Esophagus muscularis mucosa (tissue), 4 donors: ENCODE measurements at regions not wholly inside any gene's neighbourhood (a gene's known extent, or its start where the extent isn't known, plus 50 kb on each side); places are given as distances from the start of the nearest gene placed in this dataset.

Experiments used
- DNase-seq: peaks from one replicate; pipeline ENCODE4 v3.0.0-alpha.2; 2017; ENCODE audit errors: extremely low spot score
- H3K27ac ChIP-seq, 4 donors: fragments of 200-600 bp; sonication (generic); replicated peaks in 1 of 4; 1 replicate in 3 of 4; 2 replicates in 1 of 4; pipeline ENCODE4 v1.5.1; 2016 to 2019; ENCODE audit warnings: mild to moderate bottlenecking in 1 of 4
- H3K27me3 ChIP-seq, 4 donors: fragments of 200-600 bp; sonication (generic); one replicate each; pipeline versions ENCODE4 v1.5.1 to v1.6.0; 2016 to 2019
- H3K36me3 ChIP-seq, 4 donors: fragments of 200-600 bp; sonication (generic); one replicate each; pipeline ENCODE4 v1.5.1; 2016 to 2019
- H3K4me1 ChIP-seq, 4 donors: fragments of 200-600 bp; sonication (generic); one replicate each; pipeline ENCODE4 v1.5.1; 2016 to 2019
- H3K4me3 ChIP-seq, 4 donors: fragments of 200-600 bp; sonication (generic); 1 replicate in 2 of 4; 2 replicates in 2 of 4; pipeline ENCODE4 v1.5.1; 2016 to 2019; ENCODE audit warnings: mild to moderate bottlenecking in 4 of 4, moderate library complexity in 1 of 4
- H3K9me3 ChIP-seq, 4 donors: fragments of 200-600 bp; sonication (generic); 1 replicate in 3 of 4; 2 replicates in 1 of 4; pipeline ENCODE4 v1.5.1; 2016 to 2019
- EP300 ChIP-seq: sonication (generic); formaldehyde crosslinking; IDR thresholded peaks from one replicate; pipeline ENCODE4 v1.6.1; 2017; ENCODE audit warnings: antibody characterized with exemption
- POLR2A ChIP-seq: fragments of 450-650 bp; IDR thresholded peaks from one replicate; pipeline ENCODE4 v1.6.1; 2017; ENCODE audit warnings: antibody characterized with exemption, moderate library complexity, mild to moderate bottlenecking, low read depth
- POLR2AphosphoS5 ChIP-seq, 2 donors: sonication (generic); formaldehyde crosslinking; IDR thresholded peaks; one replicate each; pipeline ENCODE4 v1.6.1; 2017; ENCODE audit warnings: antibody characterized with exemption in 2 of 2
- WGBS: methylation state at CpG from one replicate; pipeline ENCODE4 v1.1.5; 2018; 5-methylcytosine and 5-hydroxymethylcytosine counted together
- intact Hi-C: fragments of 100-400 bp; cut with DNase I; formaldehyde crosslinking; loops from one replicate; pipeline ENCODE4 v1.15.1; 2023
- TF ChIP-seq, protein P1 (sequence below), 3 experiments: fragments of 200-600 bp in 2 of 3; fragments of 450-650 bp in 1 of 3; sonication (generic) in 2 of 3; IDR thresholded peaks; one replicate each; pipeline ENCODE4 v1.5.1; 2017 to 2019; ENCODE audit warnings: antibody characterized with exemption in 3 of 3, mild to moderate bottlenecking in 2 of 3, moderate library complexity in 1 of 3

GRCh38 chr16:79390481-79391051, 210.0 kb downstream of the MAF start:
- no peak overlapping the region for H3K27ac ChIP-seq
- no peaks in the 10 kb centered on the region for H3K9me3 ChIP-seq
- no peaks in the 10 kb centered on the region for H3K27me3 ChIP-seq
- H3K4me1 ChIP-seq = peaks cover 0 to 8% (median 4%) of the 10 kb centered on the region in 4 donors
- H3K36me3 ChIP-seq = no peaks in the 10 kb centered on the region
- intact Hi-C loops = no loop called here
- no peak overlapping the region for H3K4me3 ChIP-seq
- no peak for DNase-seq
- 74% methylated on average over 9 of the region's 9 CpGs for WGBS
- TF ChIP-seq EP300 = no peak
- TF ChIP-seq, protein P1, sequence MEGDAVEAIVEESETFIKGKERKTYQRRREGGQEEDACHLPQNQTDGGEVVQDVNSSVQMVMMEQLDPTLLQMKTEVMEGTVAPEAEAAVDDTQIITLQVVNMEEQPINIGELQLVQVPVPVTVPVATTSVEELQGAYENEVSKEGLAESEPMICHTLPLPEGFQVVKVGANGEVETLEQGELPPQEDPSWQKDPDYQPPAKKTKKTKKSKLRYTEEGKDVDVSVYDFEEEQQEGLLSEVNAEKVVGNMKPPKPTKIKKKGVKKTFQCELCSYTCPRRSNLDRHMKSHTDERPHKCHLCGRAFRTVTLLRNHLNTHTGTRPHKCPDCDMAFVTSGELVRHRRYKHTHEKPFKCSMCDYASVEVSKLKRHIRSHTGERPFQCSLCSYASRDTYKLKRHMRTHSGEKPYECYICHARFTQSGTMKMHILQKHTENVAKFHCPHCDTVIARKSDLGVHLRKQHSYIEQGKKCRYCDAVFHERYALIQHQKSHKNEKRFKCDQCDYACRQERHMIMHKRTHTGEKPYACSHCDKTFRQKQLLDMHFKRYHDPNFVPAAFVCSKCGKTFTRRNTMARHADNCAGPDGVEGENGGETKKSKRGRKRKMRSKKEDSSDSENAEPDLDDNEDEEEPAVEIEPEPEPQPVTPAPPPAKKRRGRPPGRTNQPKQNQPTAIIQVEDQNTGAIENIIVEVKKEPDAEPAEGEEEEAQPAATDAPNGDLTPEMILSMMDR (IDR thresholded peaks at IDR 0.05) = no peak
- no peak for TF ChIP-seq POLR2A
- no peak for TF ChIP-seq POLR2AphosphoS5 (IDR thresholded peaks at IDR 0.05)

GRCh38 chr16:79388396-79388795, 212.1 kb downstream of the MAF start:
- H3K27ac ChIP-seq = no peak overlapping the region
- H3K27me3 ChIP-seq = no peaks in the 10 kb centered on the region
- DNase-seq = no peak
- no peaks in the 10 kb centered on the region for H3K9me3 ChIP-seq
- H3K4me3 ChIP-seq = no peak overlapping the region
- TF ChIP-seq, protein P1 (IDR thresholded peaks at IDR 0.05) = no peak
- TF ChIP-seq EP300 = no peak
- no peak for TF ChIP-seq POLR2AphosphoS5 (IDR thresholded peaks at IDR 0.05)
- no peak for TF ChIP-seq POLR2A
- intact Hi-C loops = no loop called here
- 93% methylated on average over 1 of the region's 1 CpG for WGBS
- H3K36me3 ChIP-seq = no peaks in the 10 kb centered on the region
- peaks cover 0 to 4% (median under 1%) of the 10 kb centered on the region in 4 donors for H3K4me1 ChIP-seq

- no peaks in the 10 kb centered on the region for H3K9me3 ChIP-seq
- H3K27ac ChIP-seq = no peak overlapping the region
- WGBS = 100% methylated on average over 7 of the region's 7 CpGs
- H3K4me3 ChIP-seq = no peak overlapping the region
- intact Hi-C loops = no loop called here
- no peaks in the 10 kb centered on the region for H3K27me3 ChIP-seq
- no peak for DNase-seq
- H3K4me1 ChIP-seq = no peaks in the 10 kb centered on the region
- no peaks in the 10 kb centered on the region for H3K36me3 ChIP-seq
- no peak for TF ChIP-seq EP300
- TF ChIP-seq, protein P1 (IDR thresholded peaks at IDR 0.05) = no peak
- TF ChIP-seq POLR2AphosphoS5 (IDR thresholded peaks at IDR 0.05) = no peak
- TF ChIP-seq POLR2A = no peak
These were observed 214.2 kb downstream of the MAF start for GRCh38 chr16:79386299-79386698.

DNA sequence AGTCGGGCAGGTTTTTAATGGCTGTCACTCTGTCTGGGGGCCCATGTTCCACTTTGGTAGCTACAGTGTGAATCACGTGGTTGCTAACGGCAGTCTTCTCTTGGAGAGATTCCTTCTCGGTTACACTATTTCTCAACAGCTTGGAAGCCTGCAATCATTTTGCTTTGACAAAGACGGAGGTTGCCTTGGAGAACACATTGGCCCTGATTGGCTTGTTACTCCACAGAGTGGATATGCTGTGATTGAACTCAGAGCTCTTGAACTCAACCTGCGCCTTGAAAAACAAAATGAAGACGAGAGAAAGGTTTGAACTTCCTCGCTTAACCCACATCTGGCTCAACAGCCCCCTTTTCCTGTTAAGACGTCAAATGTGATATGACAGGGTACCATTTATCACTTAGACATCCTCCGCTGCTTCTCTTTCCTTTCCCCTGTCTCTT, 218.9 kb downstream of the MAF start:
- TF ChIP-seq EP300 = no peak
- TF ChIP-seq, protein P1 (IDR thresholded peaks at IDR 0.05) = no peak
- TF ChIP-seq POLR2AphosphoS5 (IDR thresholded peaks at IDR 0.05) = no peak
- TF ChIP-seq POLR2A = no peak
- no peaks in the 10 kb centered on the region for H3K36me3 ChIP-seq
- peaks cover 0 to 11% (median 0%) of the 10 kb centered on the region in 4 donors for H3K27me3 ChIP-seq
- 32% methylated on average over 10 of the region's 10 CpGs for WGBS
- H3K27ac ChIP-seq = no peak overlapping the region
- no peaks in the 10 kb centered on the region for H3K9me3 ChIP-seq
- H3K4me3 ChIP-seq = no peak overlapping the region
- no peak for DNase-seq
- no peaks in the 10 kb centered on the region for H3K4me1 ChIP-seq
- intact Hi-C loops = no loop called here

DNA sequence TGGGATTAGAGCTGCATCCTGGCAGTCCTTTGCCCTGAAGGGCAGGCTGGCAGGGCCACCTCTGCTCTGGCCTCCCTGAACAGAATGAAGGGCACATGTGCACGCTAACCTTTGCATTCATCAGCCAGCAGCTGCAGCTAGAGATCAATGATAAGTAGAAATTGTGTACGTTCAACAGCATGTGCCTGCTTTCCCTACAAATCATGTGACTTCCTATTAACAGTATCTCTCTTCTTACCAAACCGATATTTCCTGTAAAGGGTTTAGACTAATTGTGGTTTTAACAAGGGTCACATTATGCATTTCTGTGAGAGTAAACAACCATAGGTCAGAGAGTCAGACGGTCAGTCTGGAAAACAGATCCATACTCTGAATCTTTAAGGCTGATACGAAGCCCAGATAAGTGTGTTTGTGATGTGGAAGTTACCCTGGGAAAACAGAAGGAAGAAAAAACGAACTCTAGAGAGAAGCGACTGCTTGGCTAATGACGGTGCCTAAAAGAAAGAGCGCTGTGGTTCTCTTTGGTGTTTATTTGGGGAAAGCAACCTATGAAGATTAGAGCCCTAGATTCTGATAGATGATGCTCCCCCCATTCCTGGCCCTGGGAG, 219.4 kb downstream of the MAF start:
- Histone ChIP-seq H3K27ac (no peak overlapping the region), H3K4me1 (no peaks in the 10 kb centered on the region), H3K36me3 (no peaks in the 10 kb centered on the region), H3K27me3 (peaks cover 0 to 11% (median 0%) of the 10 kb centered on the region in 4 donors), H3K4me3 (no peak overlapping the region), H3K9me3 (no peaks in the 10 kb centered on the region)
- TF ChIP-seq, protein P1 (IDR thresholded peaks at IDR 0.05) = no peak
- TF ChIP-seq POLR2A = no peak
- TF ChIP-seq POLR2AphosphoS5 (IDR thresholded peaks at IDR 0.05) = no peak
- TF ChIP-seq EP300 = no peak
- 62% methylated on average over 9 of the region's 9 CpGs for WGBS
- intact Hi-C loops = no loop called here
- DNase-seq = no peak
